ENCODE measurements at regions not wholly inside any gene's neighbourhood (a gene's known extent, or its start where the extent isn't known, plus 50 kb on each side); places are given as distances from the start of the nearest gene placed in this dataset.

GRCh38 chr5:145028626-145029025, 806.5 kb downstream of the PRELID2 start:
- TF ChIP-seq CTCF (optimal IDR thresholded peaks at IDR 0.05 in 1 of 3, IDR thresholded peaks at IDR 0.05 in 1 of 3, conservative IDR thresholded peaks at IDR 0.05 in 1 of 3; ENCODE audit: extremely low read depth in 1 of 3, insufficient read depth in 2 of 3, low read length in 3 of 3) (no peak), EZH2 (IDR thresholded peaks at IDR 0.05; ENCODE audit: low read length) (no peak)

Measured in keratinocyte (primary cell).